Fibroblast of skin of right biceps (primary cell): ENCODE measurements at regions not wholly inside any gene's neighbourhood (a gene's known extent, or its start where the extent isn't known, plus 50 kb on each side); places are given as distances from the start of the nearest gene placed in this dataset.
"Not testable (repeated sequence)": the region's sequence is repeated elsewhere in the genome, so short reads cannot be mapped to it uniquely, and the experiment has no call there.

Source experiments
- DNase-seq: peaks from one replicate; pipeline ENCODE4 v3.0.0-alpha.2; 2013

- no peak for DNase-seq
These were observed 163.4 kb upstream of the AGTR1 start for GRCh38 chr3:148534089-148534988.

- no peak for DNase-seq
These were observed 162.7 kb upstream of the AGTR1 start for GRCh38 chr3:148535001-148535400.

- no peak for DNase-seq
These were observed 157.4 kb upstream of the AGTR1 start for GRCh38 chr3:148540266-148540665.

GRCh38 chr3:148540851-148541250 is 156.9 kb upstream of the AGTR1 start:
- DNase-seq, result no peak

GRCh38 chr3:148546959-148547358 is 150.7 kb upstream of the AGTR1 start:
- DNase-seq, result no peak

- peak; percentile 19 for DNase-seq
These were observed 145.9 kb upstream of the AGTR1 start for GRCh38 chr3:148551767-148552260.

- DNase-seq, result no peak
These were observed 143.3 kb upstream of the AGTR1 start for GRCh38 chr3:148554367-148554766.

- no peak for DNase-seq
These were observed 141.0 kb upstream of the AGTR1 start for GRCh38 chr3:148556664-148557063.

- DNase-seq, result not testable (repeated sequence)
These were observed 120.1 kb upstream of the AGTR1 start for GRCh38 chr3:148577579-148577978.

GRCh38 chr3:148582126-148582525 is 115.6 kb upstream of the AGTR1 start:
- DNase-seq, result peak; percentile 4

- no peak for DNase-seq
These were observed 113.9 kb upstream of the AGTR1 start for GRCh38 chr3:148583793-148584192.

GRCh38 chr3:148584438-148584837 is 113.3 kb upstream of the AGTR1 start:
- no peak for DNase-seq

GRCh38 chr3:148585671-148586379 is 111.9 kb upstream of the AGTR1 start:
- no peak for DNase-seq

GRCh38 chr3:148588291-148588690 is 109.4 kb upstream of the AGTR1 start:
- peak; percentile 6 for DNase-seq

- no peak for DNase-seq
These were observed 106.2 kb upstream of the AGTR1 start for GRCh38 chr3:148591525-148591924.

- no peak for DNase-seq
These were observed 99.1 kb upstream of the AGTR1 start for GRCh38 chr3:148598619-148599018.

- no peak for DNase-seq
These were observed 98.2 kb upstream of the AGTR1 start for GRCh38 chr3:148599481-148599880.

GRCh38 chr3:148600440-148600839 is 97.3 kb upstream of the AGTR1 start:
- no peak for DNase-seq

- DNase-seq, result no peak
These were observed 96.6 kb upstream of the AGTR1 start for GRCh38 chr3:148600902-148601765.

GRCh38 chr3:148601766-148602685 is 95.7 kb upstream of the AGTR1 start:
- peak; percentile 35 for DNase-seq

- DNase-seq, result no peak
These were observed 93.2 kb upstream of the AGTR1 start for GRCh38 chr3:148604270-148605085.
